Stromal cell of bone marrow (primary cell): ENCODE measurements at regions not wholly inside any gene's neighbourhood (a gene's known extent, or its start where the extent isn't known, plus 50 kb on each side); places are given as distances from the start of the nearest gene placed in this dataset.
"Not testable (repeated sequence)": the region's sequence is repeated elsewhere in the genome, so short reads cannot be mapped to it uniquely, and the experiment has no call there.

Experiments
- DNase-seq: peaks from one replicate; pipeline ENCODE4 v3.0.0-alpha.2; 2012; ENCODE audit warnings: low read depth

DNA sequence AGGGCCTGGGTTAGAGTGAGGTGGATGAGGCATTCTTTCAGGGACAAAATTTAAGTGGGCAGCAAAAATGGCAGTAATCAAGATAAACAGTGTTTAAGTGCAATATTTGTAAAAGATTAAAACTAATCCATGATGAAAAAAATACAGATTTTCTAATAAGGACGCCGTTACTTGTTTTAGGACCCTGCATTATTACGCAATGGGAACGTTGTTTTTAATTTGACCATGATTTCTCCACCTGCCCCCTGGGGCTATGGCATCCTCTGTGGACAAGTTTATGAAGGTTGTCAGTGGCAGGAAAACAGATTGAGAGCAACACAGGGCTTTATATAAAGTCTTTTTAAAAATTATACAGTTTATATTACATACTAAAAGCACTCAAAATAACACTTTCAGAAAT lies 380.6 kb upstream of the PHF14 start:
- DNase-seq, result no peak

DNA sequence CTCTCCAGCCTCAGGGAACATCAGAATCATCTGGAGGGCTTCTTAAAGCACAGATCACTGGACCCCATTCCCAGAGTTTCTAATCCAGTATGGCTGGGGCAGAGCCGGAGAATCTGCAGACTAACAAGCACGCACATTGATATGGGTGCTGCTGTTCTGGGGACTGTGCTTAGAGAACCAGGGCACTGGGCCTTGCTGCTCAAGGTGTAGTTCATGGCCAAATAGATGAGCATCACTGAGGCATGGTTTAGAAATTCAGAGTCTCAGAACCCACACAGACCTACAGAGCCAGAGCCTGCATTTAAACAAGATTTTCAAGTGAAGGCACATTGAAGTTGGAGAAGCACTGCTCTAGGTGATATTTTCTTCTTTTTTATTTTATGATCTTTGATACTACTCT lies 376.8 kb upstream of the PHF14 start:
- no peak for DNase-seq

DNA sequence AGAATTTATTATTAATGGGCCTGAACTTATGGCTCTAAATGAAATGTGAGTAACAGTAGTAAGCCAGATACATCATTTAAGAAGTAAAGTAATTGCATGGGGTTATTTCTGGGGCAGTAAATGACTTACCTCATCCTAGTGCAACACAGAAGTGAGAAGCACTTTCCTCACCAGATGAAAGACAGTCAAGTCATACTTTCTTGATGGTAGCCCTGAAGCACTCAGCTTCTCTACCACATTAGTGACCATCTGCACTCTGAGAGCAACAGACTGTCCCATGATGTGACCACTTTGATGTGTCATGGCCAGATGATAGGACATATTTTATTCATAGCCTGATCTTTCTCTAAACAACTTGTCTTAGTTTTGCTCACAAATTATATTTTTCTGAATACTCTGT lies 369.5 kb upstream of the PHF14 start:
- no peak for DNase-seq

DNA sequence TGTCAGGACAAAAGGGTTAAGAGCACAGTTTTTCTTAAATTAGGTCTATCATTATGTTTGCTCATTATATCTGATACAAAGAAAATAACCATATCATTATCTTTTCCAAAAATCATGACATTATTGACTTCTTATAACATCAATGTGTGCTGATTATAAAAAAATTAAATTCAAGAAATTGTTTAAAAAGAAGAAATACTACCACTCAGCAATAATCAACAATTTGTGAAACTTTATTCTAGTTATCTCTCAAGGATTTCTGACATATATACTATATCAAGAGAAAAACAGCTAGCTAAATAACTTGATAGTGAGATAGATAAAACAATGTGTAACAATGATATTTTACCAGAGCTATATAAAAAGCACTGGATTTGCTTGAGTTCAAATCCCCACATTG lies 360.7 kb upstream of the PHF14 start:
- DNase-seq, result no peak

DNA sequence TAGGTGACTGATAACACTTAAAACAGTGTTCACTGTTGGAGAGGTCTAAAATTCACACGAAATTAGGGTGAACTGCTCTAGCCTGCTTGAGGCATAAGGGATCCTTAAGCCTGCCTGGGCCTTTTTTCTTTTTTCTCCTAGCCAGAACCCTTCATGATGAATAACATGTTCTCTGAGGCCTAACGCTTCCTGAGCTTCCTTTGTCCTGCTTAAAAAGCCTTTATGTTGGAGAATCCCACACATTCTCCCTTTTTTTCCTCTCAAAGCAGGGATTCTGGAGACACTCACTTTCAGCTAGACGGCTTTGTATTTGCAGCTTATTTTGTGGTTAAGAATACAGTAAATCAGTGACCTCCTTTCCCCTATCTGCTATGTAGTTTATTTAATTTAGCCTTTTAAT lies 354.7 kb upstream of the PHF14 start:
- no peak for DNase-seq

DNA sequence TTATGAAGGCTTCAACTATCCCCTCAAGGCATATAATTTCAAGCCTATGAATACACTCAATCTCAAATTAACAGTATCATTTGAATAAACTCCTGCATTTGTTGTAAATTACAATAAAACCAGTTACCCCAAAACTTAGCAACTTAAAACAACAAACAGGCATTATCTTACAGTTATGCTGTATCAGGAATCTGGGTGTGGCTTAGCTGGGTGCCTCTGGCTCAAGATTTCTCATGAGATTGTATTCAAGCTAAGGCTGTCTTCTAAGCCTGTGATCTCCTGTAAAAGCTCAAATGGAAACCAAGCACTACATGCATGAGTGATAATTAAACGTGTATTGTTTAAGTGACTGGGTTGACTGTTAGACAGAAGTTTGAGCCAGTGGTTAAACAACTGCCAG lies 341.0 kb upstream of the PHF14 start:
- no peak for DNase-seq

DNA sequence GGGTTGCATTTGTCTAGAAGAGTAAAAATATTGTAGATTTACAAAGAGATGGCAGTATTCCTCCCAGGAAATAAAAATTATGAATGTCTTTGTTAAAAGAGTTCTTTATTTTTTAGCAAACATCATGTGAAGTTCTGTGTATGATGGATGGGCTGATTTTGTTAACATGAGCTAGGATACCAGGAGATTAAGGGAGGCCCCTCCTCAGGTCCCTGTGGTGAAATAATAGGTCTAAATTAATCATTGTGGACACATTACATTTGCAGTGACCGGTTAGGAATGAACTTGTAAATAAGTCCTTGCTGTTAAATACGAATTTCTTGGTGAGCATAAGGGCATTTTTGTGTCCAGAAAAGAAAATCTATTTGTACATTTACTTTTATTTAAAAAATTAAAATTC lies 339.4 kb upstream of the PHF14 start:
- no peak for DNase-seq

DNA sequence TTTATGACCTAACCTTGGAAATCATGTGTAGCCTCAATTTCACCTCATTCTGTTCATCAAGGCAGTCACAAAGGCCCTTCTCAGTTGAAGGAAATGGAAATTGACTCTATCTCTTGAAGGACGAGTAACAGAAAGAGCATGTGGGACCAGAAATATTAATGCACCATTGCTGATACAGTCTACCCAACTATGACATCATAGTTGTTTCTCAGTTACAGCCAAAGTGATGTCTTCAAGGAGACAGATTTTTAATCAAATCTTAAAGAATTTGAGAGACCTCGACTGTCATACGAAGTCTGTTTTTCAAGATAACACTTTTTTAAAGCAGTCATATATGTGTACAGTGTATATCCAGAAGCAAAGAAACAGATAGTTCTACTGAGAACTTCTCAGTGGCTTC lies 335.7 kb upstream of the PHF14 start:
- no peak for DNase-seq

DNA sequence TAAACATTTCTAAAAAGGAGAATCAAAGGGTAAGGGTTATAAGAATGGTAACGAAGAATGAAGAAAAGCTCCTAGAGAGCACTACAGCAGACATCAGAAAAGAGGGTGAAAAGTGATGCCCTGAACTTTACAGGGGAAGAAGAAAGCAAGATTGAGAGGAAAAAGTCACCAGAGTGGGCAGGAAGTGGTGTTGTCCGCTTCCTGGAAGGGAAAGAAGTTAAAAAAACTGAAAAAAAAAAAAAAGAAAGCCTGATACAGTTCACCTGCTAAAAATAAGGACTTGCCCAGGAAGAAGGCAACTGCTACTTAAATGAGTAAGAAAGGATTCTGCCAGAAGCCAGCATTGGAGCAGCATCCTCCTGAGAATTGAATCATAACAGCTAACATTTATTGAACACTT lies 330.1 kb upstream of the PHF14 start:
- DNase-seq, result no peak

DNA sequence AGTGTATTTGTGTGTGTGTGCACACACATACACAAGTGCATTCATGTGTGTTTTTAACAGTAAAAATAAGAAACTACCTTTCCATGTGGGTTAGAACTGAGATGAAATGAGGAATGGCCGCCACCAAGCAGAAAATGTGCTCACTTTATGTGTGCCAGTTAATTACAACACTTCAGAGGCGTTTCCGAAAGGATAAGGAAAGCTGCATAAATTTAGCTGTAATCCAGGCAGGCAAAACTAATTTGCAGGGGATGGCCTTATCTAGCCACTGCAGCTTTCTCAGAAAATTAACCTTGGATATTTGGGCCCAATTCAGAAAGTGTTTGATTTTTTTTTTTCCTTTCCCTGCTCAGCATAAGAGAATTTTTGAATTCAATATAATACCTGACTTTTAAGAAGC lies 328.8 kb upstream of the PHF14 start:
- no peak for DNase-seq

DNA sequence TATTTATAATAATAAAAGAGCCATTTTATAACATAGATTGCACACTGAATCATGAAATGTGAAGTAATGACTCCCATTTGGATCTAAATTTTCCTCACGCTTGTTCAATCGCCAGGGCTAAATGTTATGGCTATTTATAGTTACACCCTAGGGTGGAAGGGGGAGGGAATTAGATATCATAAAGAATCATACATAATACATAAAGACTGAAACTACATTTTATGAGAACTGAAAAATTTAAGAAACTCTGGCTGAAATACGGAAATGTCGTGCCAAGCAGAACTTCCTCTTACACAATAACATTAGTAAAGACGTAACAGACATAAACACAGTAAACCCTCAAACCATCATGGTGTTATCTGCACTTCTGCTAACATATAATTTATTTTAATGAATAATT lies 327.5 kb upstream of the PHF14 start:
- no peak for DNase-seq

DNA sequence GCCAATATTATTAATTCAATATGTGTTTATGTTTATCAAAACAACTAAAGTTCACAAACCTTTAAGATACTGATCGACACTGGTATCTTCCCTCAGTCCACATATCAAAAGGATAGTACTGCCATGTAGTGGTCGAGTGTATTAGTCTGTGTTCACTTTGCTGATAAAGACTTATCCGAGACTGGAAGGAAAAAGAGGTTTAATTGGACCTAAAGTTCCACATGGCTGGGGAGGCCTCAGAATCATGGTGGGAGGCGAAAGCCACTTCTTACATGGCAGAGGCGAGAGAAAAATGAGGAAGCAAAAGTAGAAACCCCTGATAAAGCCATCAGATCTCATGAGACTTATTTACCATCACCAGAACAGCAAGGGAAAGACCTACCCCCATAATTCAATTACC lies 325.4 kb upstream of the PHF14 start:
- no peak for DNase-seq

DNA sequence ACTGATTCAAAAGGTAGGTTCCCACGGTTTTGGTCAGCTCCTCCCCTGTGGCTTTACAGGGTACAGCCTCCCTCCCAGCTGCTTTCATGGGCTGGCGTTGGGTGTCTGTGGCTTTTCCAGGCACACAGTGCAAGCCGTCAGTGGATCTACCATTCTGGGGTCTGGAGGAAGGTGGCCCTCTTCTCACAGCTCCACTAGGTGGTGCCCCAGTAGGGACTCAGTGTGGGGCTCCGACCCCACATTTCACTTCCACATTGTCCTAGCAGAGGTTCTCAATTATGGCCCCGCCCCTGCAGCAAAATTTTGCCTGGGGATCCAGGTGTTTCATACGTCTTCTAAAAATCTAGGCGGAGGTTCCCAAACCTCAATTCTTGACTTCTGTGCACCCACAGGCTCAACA lies 324.6 kb upstream of the PHF14 start:
- not testable (repeated sequence) for DNase-seq

DNA sequence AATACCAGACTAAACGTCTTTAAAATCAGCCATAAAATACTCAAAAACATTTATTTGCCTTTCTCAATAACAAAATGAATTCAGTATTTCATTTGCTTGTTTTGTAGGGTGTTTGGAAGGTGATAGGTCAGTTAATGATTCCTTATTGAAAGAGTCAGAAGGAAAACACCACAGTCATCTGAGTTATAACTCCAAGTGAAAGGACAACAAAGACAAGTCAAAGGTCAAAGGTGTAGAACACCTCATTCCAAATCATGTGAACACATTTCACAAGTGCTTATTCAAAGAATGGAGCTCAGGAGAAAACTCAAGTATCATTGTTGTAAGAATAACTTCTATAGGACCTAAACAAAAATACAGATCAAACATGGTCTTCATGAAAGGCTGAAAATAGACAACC lies 318.6 kb upstream of the PHF14 start:
- no peak for DNase-seq

DNA sequence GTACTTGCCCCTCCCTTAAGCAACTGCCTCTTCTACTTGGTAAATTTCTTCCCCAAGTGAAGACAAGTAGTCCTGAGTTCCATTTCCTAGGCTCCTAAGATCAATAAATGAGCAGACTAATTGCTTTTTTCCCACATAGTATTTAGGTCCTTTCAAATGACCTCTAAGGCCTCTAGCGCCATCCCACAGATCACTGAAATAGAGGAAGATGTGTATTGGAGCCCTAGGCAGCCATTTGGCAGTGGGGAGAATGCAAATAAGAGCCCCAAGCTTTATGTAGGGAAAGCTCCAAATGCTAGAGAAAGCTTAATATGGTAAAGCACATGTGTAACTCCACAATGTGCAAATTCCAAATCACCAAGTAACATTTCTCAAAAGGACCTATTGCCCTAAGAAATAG lies 316.5 kb upstream of the PHF14 start:
- no peak for DNase-seq

DNA sequence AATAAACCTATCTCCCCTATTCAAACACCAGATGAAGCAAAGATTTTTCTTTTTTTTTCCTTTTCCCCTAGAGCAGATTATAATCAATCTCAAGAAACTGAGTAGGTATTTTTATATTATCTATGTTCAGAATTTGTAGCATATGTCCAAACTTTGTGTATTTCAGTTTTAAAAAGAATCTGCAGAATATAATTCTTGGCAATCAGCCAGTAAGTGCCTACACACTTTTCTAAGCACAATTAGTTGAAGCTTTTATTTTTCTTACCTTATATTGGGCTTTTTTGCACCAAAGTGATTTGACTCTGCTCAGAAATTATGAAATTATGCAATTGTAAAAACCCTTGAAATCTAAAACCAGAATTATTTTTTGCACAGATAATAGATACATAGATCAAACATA lies 315.8 kb upstream of the PHF14 start:
- DNase-seq, result no peak

DNA sequence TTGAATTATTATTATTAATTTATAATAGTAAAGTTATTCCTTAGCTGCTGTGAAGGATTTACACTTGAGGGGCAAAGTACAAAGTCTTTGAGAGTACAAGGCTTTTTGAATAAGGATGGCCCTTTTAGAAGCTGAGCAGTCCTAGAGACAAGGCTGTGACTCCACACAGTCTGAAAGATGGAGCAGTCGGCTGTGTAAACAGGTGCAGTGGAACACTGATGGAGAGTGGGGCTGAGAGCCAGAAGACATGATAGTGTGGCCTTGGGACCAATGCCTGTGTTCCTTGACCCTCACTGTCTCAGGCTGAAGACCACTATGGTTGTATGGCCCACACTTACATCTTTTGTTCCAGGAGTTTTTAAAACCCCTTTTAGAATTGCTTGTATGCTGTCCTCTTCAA lies 311.2 kb upstream of the PHF14 start:
- no peak for DNase-seq

DNA sequence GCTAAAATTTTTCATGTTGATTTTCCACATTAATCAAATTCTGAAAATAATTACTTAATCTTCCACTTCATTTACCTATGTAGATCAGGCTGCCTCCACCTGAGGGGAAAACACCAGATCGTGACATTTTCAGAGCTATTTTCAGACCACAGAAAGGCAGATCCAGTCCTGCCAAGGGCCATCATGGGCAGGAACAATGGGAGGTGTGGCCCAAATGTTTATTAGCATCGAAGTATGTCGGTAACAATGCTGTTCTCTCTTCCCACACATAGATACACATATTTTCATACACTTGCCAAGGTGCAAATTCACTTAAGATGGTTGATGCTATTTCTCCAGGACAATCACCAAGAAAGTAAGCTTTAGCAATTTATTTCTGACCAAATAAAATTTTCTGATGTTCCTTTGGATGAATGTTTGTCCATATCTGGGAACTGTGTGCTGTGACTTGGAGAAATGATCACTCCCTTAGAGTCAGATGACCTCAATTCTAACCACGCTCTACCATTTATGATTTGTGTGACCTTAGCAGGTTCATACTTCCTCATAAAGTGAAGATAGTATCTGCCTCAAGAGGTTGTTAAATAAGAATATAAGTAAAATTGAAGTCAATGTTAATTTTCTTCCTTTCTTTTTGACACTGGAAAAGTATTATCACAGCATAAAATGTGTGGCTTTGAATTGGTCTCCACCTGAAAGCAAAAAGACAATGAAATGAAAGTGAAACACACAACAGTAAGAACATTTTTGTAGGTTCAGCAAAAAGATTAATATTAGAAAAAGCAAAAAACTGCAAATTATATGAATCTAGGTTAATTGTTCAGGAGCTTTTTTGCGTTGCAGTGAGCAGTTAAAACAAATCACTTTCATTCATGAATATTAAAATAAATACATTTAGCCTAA lies 310.4 kb upstream of the PHF14 start:
- DNase-seq, result no peak

DNA sequence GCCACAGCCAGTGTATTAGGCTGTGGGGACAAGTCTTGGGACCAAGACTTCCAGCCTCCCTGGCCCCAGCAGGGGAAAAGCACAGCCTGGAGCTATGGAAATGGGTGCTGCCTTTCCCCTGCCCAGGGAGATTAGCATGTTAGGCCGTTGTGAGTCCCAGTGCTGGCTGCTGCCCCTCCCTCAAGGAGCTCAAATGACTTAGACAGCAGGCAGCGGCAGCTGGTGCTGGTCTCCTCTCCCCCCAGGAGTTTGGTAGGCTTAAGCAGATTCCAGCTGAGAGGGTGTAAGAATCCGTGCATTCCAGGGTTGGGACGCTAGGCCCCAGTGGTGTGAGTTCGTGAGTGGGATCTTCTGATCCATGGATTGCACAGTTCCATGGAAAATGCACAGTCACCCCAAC lies 301.5 kb upstream of the PHF14 start:
- DNase-seq, result no peak

DNA sequence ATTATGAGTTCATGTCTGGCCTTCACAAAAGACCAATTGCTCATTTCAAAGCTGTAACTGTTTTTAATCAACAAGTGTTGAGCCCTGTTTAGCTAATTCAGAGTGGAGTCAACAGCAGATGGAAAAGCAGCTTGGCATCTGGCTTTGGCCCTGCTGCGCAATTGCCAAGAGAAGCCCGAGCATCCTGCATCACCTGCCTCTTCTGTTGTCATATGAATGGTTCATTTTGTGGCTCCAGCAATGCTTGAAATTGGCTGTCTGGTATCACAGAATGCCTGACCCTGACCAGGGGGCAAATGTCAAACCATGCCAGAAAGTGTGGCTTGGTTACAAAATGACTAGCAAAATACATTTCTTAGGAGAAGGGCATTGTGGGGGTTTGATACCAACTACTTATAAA lies 296.5 kb upstream of the PHF14 start:
- DNase-seq, result no peak

DNA sequence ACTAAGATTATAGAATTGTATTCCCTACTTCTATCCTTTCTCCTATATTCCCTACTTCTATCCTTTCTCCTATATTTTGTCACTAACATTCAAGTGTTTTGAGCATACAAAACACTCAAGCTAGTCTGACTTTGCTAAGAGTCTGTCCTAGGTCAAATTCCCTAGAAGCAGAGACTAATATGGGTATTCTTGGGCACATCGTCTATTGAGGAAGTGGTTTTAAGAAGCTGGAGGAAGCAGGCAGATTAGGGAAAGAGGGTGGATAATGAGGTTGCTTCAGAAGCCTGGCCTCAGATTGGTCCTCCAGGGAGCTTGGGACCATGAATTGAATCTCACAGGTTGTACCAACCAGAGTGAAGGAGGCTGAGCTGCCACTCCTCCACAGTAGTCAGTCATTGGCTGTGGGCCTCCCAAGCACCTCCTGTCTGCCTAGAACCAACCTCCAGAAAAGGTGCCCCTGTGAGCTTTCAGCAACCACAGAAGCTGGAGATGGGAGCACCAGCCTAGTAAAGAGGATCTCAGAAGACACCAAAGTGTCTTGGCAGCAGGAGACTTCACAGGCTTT lies 295.9 kb upstream of the PHF14 start:
- no peak for DNase-seq

DNA sequence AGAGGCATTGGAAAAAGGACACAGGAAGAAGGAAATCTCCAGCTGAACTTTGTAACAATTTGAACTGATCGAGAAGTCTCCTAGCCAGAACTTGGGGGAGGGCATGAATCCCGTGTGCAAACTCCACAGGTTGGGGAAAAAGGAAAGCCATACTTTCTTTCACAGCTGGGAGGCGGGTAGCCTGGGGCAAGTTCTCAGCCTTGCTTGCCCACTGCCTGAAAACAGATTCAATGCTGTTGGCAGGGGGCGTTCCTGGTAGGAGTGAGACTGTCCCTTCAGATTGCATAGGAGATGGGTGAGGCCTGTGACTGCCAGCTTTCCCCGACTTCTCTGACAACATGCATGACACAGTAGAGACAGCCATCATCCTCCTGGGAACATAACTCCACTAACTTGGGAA lies 289.1 kb upstream of the PHF14 start:
- DNase-seq, result no peak

DNA sequence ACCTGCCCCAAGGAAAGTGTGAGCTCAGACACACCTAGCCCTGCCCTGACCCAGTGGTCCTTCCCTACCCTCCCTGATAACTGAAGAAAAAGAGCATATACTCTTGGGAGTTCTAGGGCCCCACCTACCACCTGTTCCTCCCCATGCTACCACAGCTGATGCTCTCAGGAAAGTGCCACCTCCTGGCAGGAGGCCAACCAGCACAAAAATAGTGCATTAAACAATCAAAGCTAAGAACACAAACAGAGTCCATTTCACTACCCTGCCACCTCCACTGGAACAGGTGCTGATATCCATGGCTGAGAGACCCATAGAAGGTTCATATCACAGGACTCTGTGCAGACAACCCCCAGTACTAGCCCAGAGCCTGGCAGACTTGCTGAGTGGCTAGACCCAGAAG lies 288.6 kb upstream of the PHF14 start:
- no peak for DNase-seq

DNA sequence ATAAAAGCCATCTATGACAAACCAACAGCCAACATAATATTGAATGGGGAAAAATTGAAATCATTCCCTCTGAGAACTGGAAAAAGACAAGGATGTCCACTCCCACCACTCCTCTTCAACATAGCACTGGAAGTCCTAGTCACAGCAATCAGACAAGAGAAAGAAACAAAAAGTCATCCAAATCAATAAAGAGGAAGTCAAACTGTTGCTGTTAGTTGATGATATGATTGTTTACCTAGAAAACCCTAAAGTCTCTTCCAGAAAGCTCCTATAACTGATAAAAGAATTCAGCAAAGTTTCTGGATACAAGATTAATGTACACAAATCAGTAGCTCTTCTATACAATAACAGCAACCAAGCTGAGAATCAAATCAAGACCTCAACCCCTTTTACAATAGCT lies 285.1 kb upstream of the PHF14 start:
- DNase-seq, result no peak
